ENCODE measurements at regions not wholly inside any gene's neighbourhood (a gene's known extent, or its start where the extent isn't known, plus 50 kb on each side); places are given as distances from the start of the nearest gene placed in this dataset.

- H2BK12ac ChIP-seq (ENCODE audit: low read length): no peak overlapping the region
- no peak overlapping the region for H3K23ac ChIP-seq (ENCODE audit: low read length)
- H2BK120ac ChIP-seq (ENCODE audit: insufficient read depth, low read length, poor library complexity): no peak overlapping the region
- no peak overlapping the region for H3K4me2 ChIP-seq (ENCODE audit: low read length)
- no peaks in the 10 kb centered on the region for H3K79me1 ChIP-seq (ENCODE audit: low read length)
- H3K14ac ChIP-seq (ENCODE audit: low read length): no peak overlapping the region
- no peak overlapping the region for H3K4me3 ChIP-seq (ENCODE audit: low read depth, low read length)
- no CpG with 5 or more reads among the region's 3 CpGs for WGBS (ENCODE audit: extremely low coverage, insufficient coverage, insufficient read length)
- DNase-seq: no peak
- H3K9me3 ChIP-seq (ENCODE audit: insufficient read depth, low read depth, low read length): no peaks in the 10 kb centered on the region
- no peak overlapping the region for H4K8ac ChIP-seq (ENCODE audit: low read depth, low read length)
- no peaks in the 10 kb centered on the region for H3K4me1 ChIP-seq (ENCODE audit: control insufficient read depth in 1 of 2, insufficient read depth in 2 of 2, low read length in 2 of 2)
- no peak overlapping the region for H3K27ac ChIP-seq (ENCODE audit: low read depth, low read length)
- H3K27me3 ChIP-seq (ENCODE audit: insufficient read depth, low read length): no peaks in the 10 kb centered on the region
- H3K4ac ChIP-seq (ENCODE audit: low read depth, low read length): no peak overlapping the region
- H4K12ac ChIP-seq (ENCODE audit: low read depth, low read length): no peak overlapping the region
- H3K36me3 ChIP-seq (ENCODE audit: control insufficient read depth in 1 of 2, insufficient read depth in 2 of 2, low read length in 2 of 2): no peaks in the 10 kb centered on the region
- no peak overlapping the region for H2AFZ ChIP-seq (ENCODE audit: insufficient read depth, low read length, poor library complexity)
- H3K18ac ChIP-seq (ENCODE audit: low read length): no peak overlapping the region
- no peak overlapping the region for H2BK5ac ChIP-seq (ENCODE audit: low read depth, low read length, poor library complexity)
- H4K91ac ChIP-seq (ENCODE audit: low read depth, low read length): no peak overlapping the region
- no peak overlapping the region for H2AK5ac ChIP-seq (ENCODE audit: low read length)
- no peaks in the 10 kb centered on the region for H3K79me2 ChIP-seq (ENCODE audit: control insufficient read depth, insufficient read depth, low read length, poor library complexity)
- H3K9ac ChIP-seq (ENCODE audit: low read length): no peak overlapping the region
Measured at GRCh38 chr5:18965893-18966292, 1022.1 kb downstream of the CDH18 start.

GRCh38 chr5:18967637-18968036, 1020.4 kb downstream of the CDH18 start:
- DNase-seq: peak in 1 of 2 donors; percentile 23
- Histone ChIP-seq H4K91ac (ENCODE audit: low read depth, low read length) (no peak overlapping the region), H3K79me2 (ENCODE audit: control insufficient read depth, insufficient read depth, low read length, poor library complexity) (no peaks in the 10 kb centered on the region), H3K27ac (ENCODE audit: low read depth, low read length) (no peak overlapping the region), H3K4me3 (ENCODE audit: low read depth, low read length) (no peak overlapping the region), H3K23ac (ENCODE audit: low read length) (no peak overlapping the region), H3K79me1 (ENCODE audit: low read length) (no peaks in the 10 kb centered on the region), H3K4me1 (ENCODE audit: control insufficient read depth in 1 of 2, insufficient read depth in 2 of 2, low read length in 2 of 2) (no peaks in the 10 kb centered on the region), H3K9ac (ENCODE audit: low read length) (no peak overlapping the region), H3K4me2 (ENCODE audit: low read length) (no peak overlapping the region), H2AK5ac (ENCODE audit: low read length) (no peak overlapping the region), H3K14ac (ENCODE audit: low read length) (no peak overlapping the region), H3K27me3 (ENCODE audit: insufficient read depth, low read length) (no peaks in the 10 kb centered on the region), H3K9me3 (ENCODE audit: insufficient read depth, low read depth, low read length) (no peaks in the 10 kb centered on the region), H2BK120ac (ENCODE audit: insufficient read depth, low read length, poor library complexity) (no peak overlapping the region), H3K4ac (ENCODE audit: low read depth, low read length) (no peak overlapping the region), H4K12ac (ENCODE audit: low read depth, low read length) (no peak overlapping the region), H2BK12ac (ENCODE audit: low read length) (no peak overlapping the region), H2BK5ac (ENCODE audit: low read depth, low read length, poor library complexity) (no peak overlapping the region), H4K8ac (ENCODE audit: low read depth, low read length) (no peak overlapping the region), H3K18ac (ENCODE audit: low read length) (no peak overlapping the region), H3K36me3 (ENCODE audit: control insufficient read depth in 1 of 2, insufficient read depth in 2 of 2, low read length in 2 of 2) (no peaks in the 10 kb centered on the region), H2AFZ (ENCODE audit: insufficient read depth, low read length, poor library complexity) (no peak overlapping the region)
- WGBS (ENCODE audit: extremely low coverage, insufficient coverage, insufficient read length): no CpG with 5 or more reads among the region's 1 CpG

DNA sequence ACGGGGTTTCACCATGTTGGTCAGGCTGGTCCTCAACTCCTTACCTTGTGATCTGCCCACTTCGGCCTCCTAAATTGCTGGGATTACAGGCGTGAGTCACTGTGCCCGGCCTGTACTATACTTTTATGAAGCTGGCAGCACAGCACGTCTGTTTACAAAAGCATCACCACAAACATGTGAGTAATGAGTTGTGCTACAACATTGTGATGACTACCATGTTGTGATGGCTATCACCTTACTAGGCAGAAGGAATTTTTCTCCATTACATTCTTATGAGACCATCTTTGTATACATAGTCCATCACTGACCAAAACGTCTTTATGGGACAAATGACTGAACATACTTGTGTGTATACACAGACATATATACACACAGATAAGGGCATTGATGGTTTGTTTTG, 1019.0 kb downstream of the CDH18 start:
- H3K4me3 ChIP-seq (ENCODE audit: low read depth, low read length): no peak overlapping the region
- no peak overlapping the region for H3K4ac ChIP-seq (ENCODE audit: low read depth, low read length)
- H2AFZ ChIP-seq (ENCODE audit: insufficient read depth, low read length, poor library complexity): no peak overlapping the region
- no peak overlapping the region for H3K9ac ChIP-seq (ENCODE audit: low read length)
- no peaks in the 10 kb centered on the region for H3K79me1 ChIP-seq (ENCODE audit: low read length)
- no peaks in the 10 kb centered on the region for H3K27me3 ChIP-seq (ENCODE audit: insufficient read depth, low read length)
- no peak overlapping the region for H2BK5ac ChIP-seq (ENCODE audit: low read depth, low read length, poor library complexity)
- H4K8ac ChIP-seq (ENCODE audit: low read depth, low read length): no peak overlapping the region
- no peak overlapping the region for H4K12ac ChIP-seq (ENCODE audit: low read depth, low read length)
- H3K23ac ChIP-seq (ENCODE audit: low read length): no peak overlapping the region
- WGBS (ENCODE audit: extremely low coverage, insufficient coverage, insufficient read length): no CpG with 5 or more reads among the region's 6 CpGs
- no peaks in the 10 kb centered on the region for H3K36me3 ChIP-seq (ENCODE audit: control insufficient read depth in 1 of 2, insufficient read depth in 2 of 2, low read length in 2 of 2)
- H3K4me1 ChIP-seq (ENCODE audit: control insufficient read depth in 1 of 2, insufficient read depth in 2 of 2, low read length in 2 of 2): no peaks in the 10 kb centered on the region
- no peak overlapping the region for H4K91ac ChIP-seq (ENCODE audit: low read depth, low read length)
- H3K14ac ChIP-seq (ENCODE audit: low read length): no peak overlapping the region
- peak; percentile 83 to 88 for DNase-seq
- no peak overlapping the region for H2BK120ac ChIP-seq (ENCODE audit: insufficient read depth, low read length, poor library complexity)
- H2AK5ac ChIP-seq (ENCODE audit: low read length): no peak overlapping the region
- H3K9me3 ChIP-seq (ENCODE audit: insufficient read depth, low read depth, low read length): no peaks in the 10 kb centered on the region
- H3K4me2 ChIP-seq (ENCODE audit: low read length): no peak overlapping the region
- H3K27ac ChIP-seq (ENCODE audit: low read depth, low read length): no peak overlapping the region
- no peak overlapping the region for H3K18ac ChIP-seq (ENCODE audit: low read length)
- no peak overlapping the region for H2BK12ac ChIP-seq (ENCODE audit: low read length)
- H3K79me2 ChIP-seq (ENCODE audit: control insufficient read depth, insufficient read depth, low read length, poor library complexity): no peaks in the 10 kb centered on the region

DNA sequence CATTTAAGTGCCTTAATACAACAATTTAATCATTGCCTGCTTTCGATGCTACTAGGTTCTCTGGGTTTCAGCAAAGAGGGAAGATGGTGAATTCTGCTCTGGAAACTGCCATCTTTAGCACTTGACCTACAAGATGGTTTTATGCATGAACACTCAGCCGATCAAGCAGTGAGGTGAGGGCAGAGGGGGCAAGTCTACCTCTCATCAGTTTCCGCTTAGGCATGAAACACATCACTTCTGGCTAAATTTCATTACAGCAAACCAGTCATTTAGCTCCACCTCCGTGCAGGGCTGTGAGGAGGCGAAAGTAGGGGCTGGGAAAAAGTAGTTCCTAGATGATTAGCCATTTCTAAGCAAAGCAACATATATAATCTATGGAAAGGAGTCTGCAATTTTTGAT, 1018.0 kb downstream of the CDH18 start:
- peak overlapping the region; percentile 22 for H3K9ac ChIP-seq (ENCODE audit: low read length)
- no peak overlapping the region for H3K14ac ChIP-seq (ENCODE audit: low read length)
- H4K12ac ChIP-seq (ENCODE audit: low read depth, low read length): no peak overlapping the region
- H3K27me3 ChIP-seq (ENCODE audit: insufficient read depth, low read length): no peaks in the 10 kb centered on the region
- H3K4ac ChIP-seq (ENCODE audit: low read depth, low read length): no peak overlapping the region
- H3K9me3 ChIP-seq (ENCODE audit: insufficient read depth, low read depth, low read length): no peaks in the 10 kb centered on the region
- no peak overlapping the region for H3K4me3 ChIP-seq (ENCODE audit: low read depth, low read length)
- H3K4me1 ChIP-seq (ENCODE audit: control insufficient read depth in 1 of 2, insufficient read depth in 2 of 2, low read length in 2 of 2): no peaks in the 10 kb centered on the region
- no peak overlapping the region for H2BK5ac ChIP-seq (ENCODE audit: low read depth, low read length, poor library complexity)
- no peak overlapping the region for H4K91ac ChIP-seq (ENCODE audit: low read depth, low read length)
- no peak overlapping the region for H2AK5ac ChIP-seq (ENCODE audit: low read length)
- no peak overlapping the region for H2BK12ac ChIP-seq (ENCODE audit: low read length)
- H2AFZ ChIP-seq (ENCODE audit: insufficient read depth, low read length, poor library complexity): no peak overlapping the region
- H3K79me2 ChIP-seq (ENCODE audit: control insufficient read depth, insufficient read depth, low read length, poor library complexity): no peaks in the 10 kb centered on the region
- no peak overlapping the region for H3K18ac ChIP-seq (ENCODE audit: low read length)
- DNase-seq: no peak
- H3K79me1 ChIP-seq (ENCODE audit: low read length): no peaks in the 10 kb centered on the region
- H2BK120ac ChIP-seq (ENCODE audit: insufficient read depth, low read length, poor library complexity): no peak overlapping the region
- no peaks in the 10 kb centered on the region for H3K36me3 ChIP-seq (ENCODE audit: control insufficient read depth in 1 of 2, insufficient read depth in 2 of 2, low read length in 2 of 2)
- H4K8ac ChIP-seq (ENCODE audit: low read depth, low read length): no peak overlapping the region
- H3K23ac ChIP-seq (ENCODE audit: low read length): no peak overlapping the region
- WGBS (ENCODE audit: extremely low coverage, insufficient coverage, insufficient read length): no CpG with 5 or more reads among the region's 5 CpGs
- no peak overlapping the region for H3K27ac ChIP-seq (ENCODE audit: low read depth, low read length)
- no peak overlapping the region for H3K4me2 ChIP-seq (ENCODE audit: low read length)

Measured in trophoblast cell (in vitro differentiated cells and primary cell).